T-helper 1 cell (primary cell): ENCODE measurements at regions not wholly inside any gene's neighbourhood (a gene's known extent, or its start where the extent isn't known, plus 50 kb on each side); places are given as distances from the start of the nearest gene placed in this dataset.
A peak's percentile ranks its signal among the peaks of the same experiment; 100 is the strongest.
"Not testable (repeated sequence)": the region's sequence is repeated elsewhere in the genome, so short reads cannot be mapped to it uniquely, and the experiment has no call there.

Source experiments
- DNase-seq, 5 donors: peaks; one replicate each; pipeline ENCODE4 v3.0.0-alpha.2; 2012 to 2020

GRCh38 chr6:27138837-27139755 lies 108.4 kb upstream of the PRSS16 start:
- DNase-seq, result peak in 4 of 5 donors; percentile 31 to 94 (median 40)

GRCh38 chr6:27139756-27140579 lies 107.5 kb upstream of the PRSS16 start:
- DNase-seq, result peak in 1 of 5 donors; percentile 67

DNA sequence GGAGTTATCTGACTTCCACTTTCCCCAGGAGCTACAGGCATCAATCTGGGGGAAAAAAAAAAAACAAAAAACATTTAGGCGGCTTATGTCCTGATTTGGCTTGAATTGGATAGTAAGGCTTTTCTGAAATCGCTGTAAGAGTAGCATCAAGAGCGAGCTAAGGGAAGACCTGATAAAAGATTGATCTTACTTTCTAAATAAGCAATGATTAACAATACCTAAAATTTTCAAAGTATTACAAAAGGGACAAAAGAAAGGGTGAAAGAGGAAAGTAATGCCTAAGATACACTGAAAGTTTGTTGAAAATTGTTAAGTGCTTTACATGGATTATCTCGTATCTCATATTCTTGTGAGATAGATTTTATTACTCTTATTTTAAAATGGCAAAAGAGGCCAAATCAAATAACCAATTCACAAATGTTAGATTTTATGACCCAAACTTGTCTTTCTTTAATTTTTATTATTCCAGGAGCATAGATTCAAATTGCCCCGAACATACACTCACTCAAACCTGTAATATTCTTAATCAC lies 106.4 kb upstream of the PRSS16 start:
- no peak for DNase-seq

GRCh38 chr6:27141529-27142015 lies 105.9 kb upstream of the PRSS16 start:
- no peak for DNase-seq

DNA sequence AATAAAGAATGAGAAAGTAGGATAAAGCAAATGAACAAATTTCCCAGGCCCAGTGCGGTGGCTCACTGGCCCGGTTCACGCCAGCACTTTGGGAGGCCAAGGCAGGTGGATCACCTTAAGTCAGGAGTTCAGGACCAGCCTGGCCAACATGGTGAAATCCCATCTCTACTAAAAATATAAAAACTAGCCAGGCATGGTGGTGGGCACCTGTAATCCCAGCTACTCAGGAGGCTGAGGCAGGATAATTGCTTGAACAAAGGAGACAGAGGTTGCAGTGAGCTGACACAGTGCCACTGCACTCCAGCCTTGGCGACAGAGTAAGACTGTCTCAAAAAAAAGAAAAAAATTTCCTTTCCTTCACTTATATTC lies 104.5 kb upstream of the PRSS16 start:
- DNase-seq, result not testable (repeated sequence)

GRCh38 chr6:27143474-27144026 lies 104.0 kb upstream of the PRSS16 start:
- DNase-seq, result no peak

- DNase-seq, result peak in 1 of 5 donors; percentile 15
Measured at GRCh38 chr6:27144740-27145079, 102.8 kb upstream of the PRSS16 start.

- DNase-seq, result peak; percentile 45 to 91 (median 69)
Measured at GRCh38 chr6:27145731-27146455, 101.6 kb upstream of the PRSS16 start.

DNA sequence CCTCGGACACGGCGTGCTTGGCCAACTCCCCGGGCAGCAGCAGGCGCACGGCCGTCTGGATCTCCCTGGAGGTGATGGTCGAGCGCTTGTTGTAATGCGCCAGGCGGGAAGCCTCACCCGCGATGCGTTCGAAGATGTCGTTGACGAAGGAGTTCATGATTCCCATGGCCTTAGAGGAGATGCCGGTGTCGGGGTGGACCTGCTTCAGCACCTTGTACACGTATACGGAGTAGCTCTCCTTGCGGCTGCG lies 101.1 kb upstream of the PRSS16 start:
- DNase-seq, result not testable (repeated sequence)

- peak; percentile 42 to 98 (median 64) for DNase-seq
Measured at GRCh38 chr6:27146706-27147505, 100.6 kb upstream of the PRSS16 start.

GRCh38 chr6:27148404-27148795 lies 99.1 kb upstream of the PRSS16 start:
- peak in 1 of 5 donors; percentile 12 for DNase-seq

DNA sequence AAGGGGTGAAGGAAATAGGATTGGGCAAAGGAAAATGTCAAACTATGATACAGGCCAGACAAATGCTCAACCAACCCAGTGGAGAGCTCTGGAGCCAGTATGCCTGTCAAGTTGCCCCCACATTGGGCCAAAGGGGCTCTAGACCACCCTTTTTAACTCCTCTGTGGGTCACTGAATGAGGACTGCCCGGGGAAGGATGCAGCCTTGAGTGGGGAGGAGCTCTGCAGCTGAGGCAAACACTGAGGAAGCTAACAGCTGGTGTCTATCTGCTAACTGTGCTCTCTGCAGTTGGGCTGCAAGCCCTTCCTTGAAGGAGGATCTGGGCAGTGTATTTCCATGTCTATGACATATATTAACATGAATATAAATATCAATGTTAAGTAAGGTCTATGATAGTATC lies 98.4 kb upstream of the PRSS16 start:
- peak in 1 of 5 donors; percentile 11 for DNase-seq

DNA sequence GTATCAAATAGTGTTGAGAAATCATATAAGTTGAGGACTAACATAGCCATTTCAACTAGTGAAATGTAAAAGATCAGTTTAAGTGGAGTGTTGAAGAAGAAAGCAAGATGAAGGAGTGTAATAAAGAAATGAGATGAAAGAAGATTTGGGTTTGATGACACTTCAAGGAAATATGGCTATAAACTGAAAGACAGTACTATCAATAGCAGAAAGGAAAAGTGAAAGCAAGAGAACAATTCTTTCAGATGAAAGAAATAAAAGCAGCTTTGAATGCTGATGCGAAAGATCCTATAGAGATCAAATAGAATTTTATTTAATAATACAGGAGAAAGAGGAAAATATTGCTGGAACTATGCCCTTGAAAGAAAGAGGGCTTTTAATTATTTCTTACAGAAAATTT lies 92.8 kb upstream of the PRSS16 start:
- DNase-seq, result peak in 1 of 5 donors; percentile 34

- DNase-seq, result no peak
Measured at GRCh38 chr6:27156874-27157458, 90.5 kb upstream of the PRSS16 start.

- peak; percentile 56 to 83 (median 74) for DNase-seq
Measured at GRCh38 chr6:27157459-27158315, 89.8 kb upstream of the PRSS16 start.

DNA sequence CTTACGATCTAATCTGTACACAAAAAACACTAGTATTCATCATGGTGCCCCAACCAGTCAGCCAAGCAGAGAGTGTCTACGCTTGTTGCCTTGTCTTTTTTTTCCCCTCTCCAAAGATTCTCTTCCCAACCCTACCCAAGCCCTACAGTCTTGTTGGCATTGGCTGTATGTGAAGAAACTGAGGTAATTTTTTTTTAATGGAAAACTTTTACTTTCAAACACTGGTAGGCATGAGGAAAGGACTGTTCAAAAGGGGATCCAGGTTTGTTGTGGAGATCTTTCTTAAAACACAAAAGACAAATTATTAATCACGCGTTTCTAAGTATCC lies 89.2 kb upstream of the PRSS16 start:
- DNase-seq, result no peak

DNA sequence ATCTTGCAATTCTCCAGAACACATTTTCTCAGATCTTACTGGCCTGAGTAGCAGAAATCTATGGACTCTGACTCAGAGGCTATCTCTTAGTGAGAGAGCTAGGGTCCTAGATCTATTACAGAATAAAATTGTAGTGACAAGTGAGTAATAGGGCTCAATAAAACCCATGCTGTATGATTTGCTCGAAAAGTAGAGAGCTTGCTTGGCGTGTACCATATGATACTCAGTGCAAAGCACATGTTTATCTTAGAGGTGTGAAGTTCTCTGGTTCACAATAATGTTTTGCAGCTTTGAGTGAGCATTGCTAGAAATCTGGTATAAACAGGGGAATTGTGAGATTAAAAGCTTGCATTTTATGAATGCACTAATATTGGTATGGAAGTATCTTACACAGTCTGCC lies 87.8 kb upstream of the PRSS16 start:
- no peak for DNase-seq

GRCh38 chr6:27161115-27161514 lies 86.4 kb upstream of the PRSS16 start:
- DNase-seq, result no peak

DNA sequence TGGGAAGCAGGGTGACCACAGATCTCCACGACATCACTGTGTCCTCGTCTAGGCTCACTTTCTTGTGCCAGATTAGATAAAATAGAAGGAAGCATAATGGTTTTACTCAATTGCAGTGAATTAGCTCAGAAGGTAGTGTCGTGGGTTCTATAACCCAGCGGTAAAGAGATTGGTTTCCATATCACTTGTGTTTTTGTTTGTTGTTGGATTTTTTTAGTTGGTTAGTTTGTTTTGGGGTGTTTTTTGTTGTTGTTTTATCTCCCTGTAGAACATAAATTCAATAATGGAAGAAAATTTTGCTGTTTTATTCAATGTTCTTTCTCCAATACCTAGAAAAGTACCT lies 85.9 kb upstream of the PRSS16 start:
- no peak for DNase-seq

GRCh38 chr6:27161946-27162603 lies 85.4 kb upstream of the PRSS16 start:
- peak in 1 of 5 donors; percentile 54 for DNase-seq
